Left cardiac atrium (tissue), 4 donors: ENCODE measurements at regions not wholly inside any gene's neighbourhood (a gene's known extent, or its start where the extent isn't known, plus 50 kb on each side); places are given as distances from the start of the nearest gene placed in this dataset.

Experiments
- ATAC-seq, 2 donors: fragments of 200-7000 bp; cut with Tn5 transposase; one replicate each; pipeline ENCODE4 v1.9.1; 2020; ENCODE audit warnings: mild to moderate bottlenecking in 2 of 2, moderate library complexity in 2 of 2
- DNase-seq: peaks from one replicate; pipeline ENCODE4 v3.0.0-alpha.2; 2020
- intact Hi-C, 2 donors: fragments of 100-400 bp; cut with DNase I; formaldehyde crosslinking; loops; one replicate each; pipeline versions ENCODE4 v1.14.1 to v1.15.1; 2022 to 2023
- donor health status: DM: no; HTN: yes; CAD: no.
- donor health status: DM: no; HTN: yes; CAD: no; lungs with severe emphysema.
- donor health status: DM: yes; HTN: yes; CAD: no.
- donor health status: Dilated cardiomyopathy.

GRCh38 chr10:63703740-63704345, 182.6 kb downstream of the REEP3 start:
- intact Hi-C loops: no loop called here
- DNase-seq (no peak), ATAC-seq (no peak)

GRCh38 chr10:63707254-63707910, 186.2 kb downstream of the REEP3 start:
- intact Hi-C loops: no loop called here
- no peak for DNase-seq
- ATAC-seq: peak; percentile 31 to 83

- intact Hi-C loops: no loop called here
- DNase-seq: no peak
These were observed 187.2 kb downstream of the REEP3 start for GRCh38 chr10:63708421-63708820.

GRCh38 chr10:63710703-63711102, 189.5 kb downstream of the REEP3 start:
- ATAC-seq: peak in 1 of 2 donors; percentile 6
- DNase-seq: no peak
- intact Hi-C loops: loop anchor here (5.0 to 10.0 kb wide), 4 partner anchors 38 to 536 kb away; partner anchors contain the start of gene REEP3 (in 1 of the 2)

More at GRCh38 chr10:63708421-63708820, 187.2 kb downstream of the REEP3 start:
- ATAC-seq: no peak

GRCh38 chr10:63711361-63711760, 190.2 kb downstream of the REEP3 start:
- intact Hi-C loops: loop anchor here (5.0 to 10.0 kb wide), 4 partner anchors 39 to 537 kb away; partner anchors contain the start of gene REEP3 (in 1 of the 2)
- DNase-seq: peak; percentile 66
- peak; percentile 66 to 74 for ATAC-seq

- ATAC-seq (peak; percentile 93), DNase-seq (peak; percentile 96)
- intact Hi-C loops: loop anchor here (1.0 to 10.0 kb wide), 5 partner anchors 40 to 537 kb away; partner anchors contain the start of gene REEP3 (in 1 of the 2)
These were observed 190.9 kb downstream of the REEP3 start for GRCh38 chr10:63711867-63712716.

- intact Hi-C loops: loop anchor here (1.0 to 10.0 kb wide), 5 partner anchors 40 to 538 kb away; partner anchors contain the start of gene REEP3 (in 1 of the 2)
- ATAC-seq (no peak), DNase-seq (no peak)
These were observed 191.5 kb downstream of the REEP3 start for GRCh38 chr10:63712717-63713115.

- ATAC-seq (peak; percentile 10 to 28), DNase-seq (peak; percentile 70)
- intact Hi-C loops: loop anchor here (5.0 to 10.0 kb wide), 4 partner anchors 41 to 539 kb away; partner anchors contain the start of gene REEP3 (in 1 of the 2)
These were observed 192.3 kb downstream of the REEP3 start for GRCh38 chr10:63713191-63714144.

GRCh38 chr10:63716016-63716580, 194.9 kb downstream of the REEP3 start:
- no peak for ATAC-seq
- intact Hi-C loops: loop anchor here (10.0 kb wide), 2 partner anchors 191 to 541 kb away; partner anchors contain the start of gene REEP3 (in 1 of the 2)
- no peak for DNase-seq

- ATAC-seq (no peak), DNase-seq (no peak)
- intact Hi-C loops: loop anchor here (10.0 kb wide), 2 partner anchors 192 to 542 kb away; partner anchors contain the start of gene REEP3 (in 1 of the 2)
These were observed 196.0 kb downstream of the REEP3 start for GRCh38 chr10:63717027-63717715.

GRCh38 chr10:63718006-63718405, 196.8 kb downstream of the REEP3 start:
- DNase-seq (no peak), ATAC-seq (no peak)
- intact Hi-C loops: loop anchor here (2.0 to 10.0 kb wide), 3 partner anchors 193 to 551 kb away; partner anchors contain the start of gene REEP3 (in 1 of the 2)

GRCh38 chr10:63718421-63718820, 197.2 kb downstream of the REEP3 start:
- DNase-seq: no peak
- intact Hi-C loops: loop anchor here (2.0 to 10.0 kb wide), 3 partner anchors 194 to 552 kb away; partner anchors contain the start of gene REEP3 (in 1 of the 2)
- ATAC-seq: no peak

- DNase-seq (no peak), ATAC-seq (no peak)
- intact Hi-C loops: loop anchor here (2.0 to 10.0 kb wide), 3 partner anchors 195 to 553 kb away; partner anchors contain the start of gene REEP3 (in 1 of the 2)
These were observed 198.1 kb downstream of the REEP3 start for GRCh38 chr10:63719226-63719856.

- peak; percentile 28 to 51 for ATAC-seq
- DNase-seq: no peak
- intact Hi-C loops: loop anchor here in 1 of 2 donors (5.0 kb wide), 1 partner anchor 503 kb away; no protein-coding TSS in a partner anchor
These were observed 198.9 kb downstream of the REEP3 start for GRCh38 chr10:63720072-63720537.

GRCh38 chr10:63720676-63721075, 199.5 kb downstream of the REEP3 start:
- ATAC-seq (no peak), DNase-seq (no peak)
- intact Hi-C loops: loop anchor here in 1 of 2 donors (5.0 kb wide), 1 partner anchor 503 kb away; no protein-coding TSS in a partner anchor

- peak; percentile 52 to 79 for ATAC-seq
- DNase-seq: peak; percentile 51
- intact Hi-C loops: loop anchor here in 1 of 2 donors (5.0 kb wide), 1 partner anchor 505 kb away; no protein-coding TSS in a partner anchor
These were observed 201.3 kb downstream of the REEP3 start for GRCh38 chr10:63722537-63722936.
